ENCODE measurements at regions not wholly inside any gene's neighbourhood (a gene's known extent, or its start where the extent isn't known, plus 50 kb on each side); places are given as distances from the start of the nearest gene placed in this dataset.

- Histone ChIP-seq H3K36me3 (ENCODE audit: insufficient read depth, low read length) (no peaks in the 10 kb centered on the region), H4K20me1 (ENCODE audit: insufficient read depth, low read length) (no peaks in the 10 kb centered on the region), H3K9ac (ENCODE audit: low read length) (no peak overlapping the region), H3K4me1 (ENCODE audit: insufficient read depth, low read length) (peaks cover 17% of the 10 kb centered on the region), H3K4me3 (ENCODE audit: insufficient read depth, low read depth, low read length) (no peak overlapping the region), H3K79me2 (ENCODE audit: insufficient read depth, low read length) (no peaks in the 10 kb centered on the region), H2AFZ (ENCODE audit: low read depth, low read length) (no peak overlapping the region), H3K4me2 (ENCODE audit: low read length) (no peak overlapping the region), H3K27ac (ENCODE audit: low read depth, low read length) (no peak overlapping the region), H3K27me3 (ENCODE audit: insufficient read depth, low read length) (peaks cover 14% of the 10 kb centered on the region), H3K9me3 (ENCODE audit: insufficient read depth, low read depth, low read length) (no peaks in the 10 kb centered on the region)
- FAIRE-seq (no peak), DNase-seq (ENCODE audit: low read depth) (no peak)
- Mint-ChIP-seq H3K9me3 (ENCODE audit: unreplicated experiment) (no peaks in the 10 kb centered on the region), H3K4me3 (ENCODE audit: unreplicated experiment) (no peak overlapping the region), H3K27me3 (ENCODE audit: low read depth, unreplicated experiment) (no peaks in the 10 kb centered on the region), H3K36me3 (ENCODE audit: low read depth, unreplicated experiment) (no peaks in the 10 kb centered on the region), H3K27ac (ENCODE audit: unreplicated experiment) (no peak overlapping the region), H3K4me1 (ENCODE audit: low read depth, unreplicated experiment) (peaks cover 19% of the 10 kb centered on the region)
- TF ChIP-seq CTCF (IDR thresholded peaks at IDR 0.05; ENCODE audit: insufficient read depth, low read depth, low read length) (no peak), EZH2 (IDR thresholded peaks at IDR 0.05; ENCODE audit: insufficient read depth, low read length) (no peak)
Observed at GRCh38 chr3:161555320-161555719, 58.7 kb downstream of the OTOL1 start.

- no peaks in the 10 kb centered on the region for H3K9me3 Mint-ChIP-seq (ENCODE audit: unreplicated experiment)
- H3K4me3 Mint-ChIP-seq (ENCODE audit: unreplicated experiment), result no peak overlapping the region
- no peak overlapping the region for H3K4me3 ChIP-seq (ENCODE audit: insufficient read depth, low read depth, low read length)
- H3K27ac ChIP-seq (ENCODE audit: low read depth, low read length), result no peak overlapping the region
- no peaks in the 10 kb centered on the region for H3K79me2 ChIP-seq (ENCODE audit: insufficient read depth, low read length)
- no peaks in the 10 kb centered on the region for H4K20me1 ChIP-seq (ENCODE audit: insufficient read depth, low read length)
- H3K4me1 ChIP-seq (ENCODE audit: insufficient read depth, low read length), result peaks cover 17% of the 10 kb centered on the region
- no peaks in the 10 kb centered on the region for H3K36me3 ChIP-seq (ENCODE audit: insufficient read depth, low read length)
- H3K4me1 Mint-ChIP-seq (ENCODE audit: low read depth, unreplicated experiment), result peaks cover 19% of the 10 kb centered on the region
- FAIRE-seq (no peak), DNase-seq (ENCODE audit: low read depth) (no peak)
- H3K27me3 ChIP-seq (ENCODE audit: insufficient read depth, low read length), result peaks cover 14% of the 10 kb centered on the region
- H2AFZ ChIP-seq (ENCODE audit: low read depth, low read length), result no peak overlapping the region
- H3K9ac ChIP-seq (ENCODE audit: low read length), result no peak overlapping the region
- no peaks in the 10 kb centered on the region for H3K36me3 Mint-ChIP-seq (ENCODE audit: low read depth, unreplicated experiment)
- H3K9me3 ChIP-seq (ENCODE audit: insufficient read depth, low read depth, low read length), result no peaks in the 10 kb centered on the region
- no peak for TF ChIP-seq EZH2 (IDR thresholded peaks at IDR 0.05; ENCODE audit: insufficient read depth, low read length)
- no peak for TF ChIP-seq CTCF (IDR thresholded peaks at IDR 0.05; ENCODE audit: insufficient read depth, low read depth, low read length)
- no peak overlapping the region for H3K4me2 ChIP-seq (ENCODE audit: low read length)
- H3K27ac Mint-ChIP-seq (ENCODE audit: unreplicated experiment), result no peak overlapping the region
- H3K27me3 Mint-ChIP-seq (ENCODE audit: low read depth, unreplicated experiment), result no peaks in the 10 kb centered on the region
Observed at GRCh38 chr3:161556533-161556932, 59.9 kb downstream of the OTOL1 start.

GRCh38 chr3:161556941-161557340 is 60.3 kb downstream of the OTOL1 start:
- peaks cover 14% of the 10 kb centered on the region for H3K27me3 ChIP-seq (ENCODE audit: insufficient read depth, low read length)
- no peaks in the 10 kb centered on the region for H3K9me3 ChIP-seq (ENCODE audit: insufficient read depth, low read depth, low read length)
- H3K9me3 Mint-ChIP-seq (ENCODE audit: unreplicated experiment), result no peaks in the 10 kb centered on the region
- DNase-seq (ENCODE audit: low read depth), result no peak
- no peak for FAIRE-seq
- peaks cover 19% of the 10 kb centered on the region for H3K4me1 Mint-ChIP-seq (ENCODE audit: low read depth, unreplicated experiment)
- H3K27ac ChIP-seq (ENCODE audit: low read depth, low read length), result no peak overlapping the region
- H3K36me3 Mint-ChIP-seq (ENCODE audit: low read depth, unreplicated experiment), result no peaks in the 10 kb centered on the region
- H3K27ac Mint-ChIP-seq (ENCODE audit: unreplicated experiment), result no peak overlapping the region
- H3K4me1 ChIP-seq (ENCODE audit: insufficient read depth, low read length), result peaks cover 17% of the 10 kb centered on the region
- no peak overlapping the region for H3K4me2 ChIP-seq (ENCODE audit: low read length)
- TF ChIP-seq EZH2 (IDR thresholded peaks at IDR 0.05; ENCODE audit: insufficient read depth, low read length) (no peak), CTCF (IDR thresholded peaks at IDR 0.05; ENCODE audit: insufficient read depth, low read depth, low read length) (no peak)
- H3K9ac ChIP-seq (ENCODE audit: low read length), result no peak overlapping the region
- H3K27me3 Mint-ChIP-seq (ENCODE audit: low read depth, unreplicated experiment), result no peaks in the 10 kb centered on the region
- no peak overlapping the region for H3K4me3 Mint-ChIP-seq (ENCODE audit: unreplicated experiment)
- no peaks in the 10 kb centered on the region for H3K36me3 ChIP-seq (ENCODE audit: insufficient read depth, low read length)
- no peak overlapping the region for H3K4me3 ChIP-seq (ENCODE audit: insufficient read depth, low read depth, low read length)
- H2AFZ ChIP-seq (ENCODE audit: low read depth, low read length), result no peak overlapping the region
- no peaks in the 10 kb centered on the region for H4K20me1 ChIP-seq (ENCODE audit: insufficient read depth, low read length)
- no peaks in the 10 kb centered on the region for H3K79me2 ChIP-seq (ENCODE audit: insufficient read depth, low read length)
